Right lobe of liver (tissue), 4 donors: ENCODE measurements at regions not wholly inside any gene's neighbourhood (a gene's known extent, or its start where the extent isn't known, plus 50 kb on each side); places are given as distances from the start of the nearest gene placed in this dataset.

Experiments
- POLR2A ChIP-seq: fragments of 450-650 bp; IDR thresholded peaks from one replicate; pipeline ENCODE4 v1.6.1; 2017; ENCODE audit warnings: antibody characterized with exemption, mild to moderate bottlenecking
- TF ChIP-seq, protein P1 (sequence below), 4 donors: fragments of 200-600 bp in 3 of 4; fragments of 450-650 bp in 1 of 4; IDR thresholded peaks; one replicate each; pipeline versions ENCODE4 v1.5.1 to v1.8.0; 2016 to 2022; ENCODE audit warnings: antibody characterized with exemption in 4 of 4, mild to moderate bottlenecking in 2 of 4
- donor health status: DM: no; HTN: no; CAD: no.
- donor health status: DM: no; HTN: no; CAD: no.
- donor health status: DM: no; HTN: yes; CAD: no.

DNA sequence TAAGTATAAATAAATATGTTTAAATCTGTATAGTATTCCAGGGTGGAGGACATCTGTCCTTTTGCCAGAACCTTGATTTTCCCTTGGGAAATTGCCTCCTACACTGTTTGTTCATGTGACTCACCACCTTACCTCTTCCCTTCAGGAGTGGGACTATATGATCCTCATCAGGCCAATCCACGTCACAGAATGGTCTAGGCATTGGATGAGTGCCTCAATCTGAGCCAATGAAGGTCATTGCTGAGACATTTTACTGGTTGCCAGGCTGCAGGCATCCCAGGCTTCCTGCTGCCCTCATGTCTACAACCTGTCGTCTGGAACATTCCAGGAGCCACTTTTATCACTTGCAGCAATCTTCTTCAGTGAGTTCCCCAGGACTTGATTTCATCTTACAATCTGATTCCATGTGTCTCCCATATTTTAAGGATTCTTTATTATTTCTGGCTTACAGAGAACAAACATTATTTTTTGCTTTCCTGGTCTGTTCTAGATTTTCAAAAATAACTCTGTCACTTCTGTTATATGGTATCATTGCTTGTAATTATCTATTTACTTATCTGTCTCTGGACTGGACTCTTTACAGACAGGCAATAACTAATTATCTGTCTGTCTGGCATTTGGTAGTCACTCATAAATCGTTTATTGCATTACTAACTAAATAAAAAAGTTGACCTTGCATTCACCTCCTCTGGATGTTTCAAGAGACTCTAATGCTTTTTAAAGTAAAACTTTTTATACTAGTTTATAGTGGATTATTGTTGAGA is 107.3 kb upstream of the APC start:
- TF ChIP-seq, protein P1, sequence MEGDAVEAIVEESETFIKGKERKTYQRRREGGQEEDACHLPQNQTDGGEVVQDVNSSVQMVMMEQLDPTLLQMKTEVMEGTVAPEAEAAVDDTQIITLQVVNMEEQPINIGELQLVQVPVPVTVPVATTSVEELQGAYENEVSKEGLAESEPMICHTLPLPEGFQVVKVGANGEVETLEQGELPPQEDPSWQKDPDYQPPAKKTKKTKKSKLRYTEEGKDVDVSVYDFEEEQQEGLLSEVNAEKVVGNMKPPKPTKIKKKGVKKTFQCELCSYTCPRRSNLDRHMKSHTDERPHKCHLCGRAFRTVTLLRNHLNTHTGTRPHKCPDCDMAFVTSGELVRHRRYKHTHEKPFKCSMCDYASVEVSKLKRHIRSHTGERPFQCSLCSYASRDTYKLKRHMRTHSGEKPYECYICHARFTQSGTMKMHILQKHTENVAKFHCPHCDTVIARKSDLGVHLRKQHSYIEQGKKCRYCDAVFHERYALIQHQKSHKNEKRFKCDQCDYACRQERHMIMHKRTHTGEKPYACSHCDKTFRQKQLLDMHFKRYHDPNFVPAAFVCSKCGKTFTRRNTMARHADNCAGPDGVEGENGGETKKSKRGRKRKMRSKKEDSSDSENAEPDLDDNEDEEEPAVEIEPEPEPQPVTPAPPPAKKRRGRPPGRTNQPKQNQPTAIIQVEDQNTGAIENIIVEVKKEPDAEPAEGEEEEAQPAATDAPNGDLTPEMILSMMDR (IDR thresholded peaks at IDR 0.05) = no peak
- TF ChIP-seq POLR2A = no peak
